ENCODE measurements at regions not wholly inside any gene's neighbourhood (a gene's known extent, or its start where the extent isn't known, plus 50 kb on each side); places are given as distances from the start of the nearest gene placed in this dataset.

DNA sequence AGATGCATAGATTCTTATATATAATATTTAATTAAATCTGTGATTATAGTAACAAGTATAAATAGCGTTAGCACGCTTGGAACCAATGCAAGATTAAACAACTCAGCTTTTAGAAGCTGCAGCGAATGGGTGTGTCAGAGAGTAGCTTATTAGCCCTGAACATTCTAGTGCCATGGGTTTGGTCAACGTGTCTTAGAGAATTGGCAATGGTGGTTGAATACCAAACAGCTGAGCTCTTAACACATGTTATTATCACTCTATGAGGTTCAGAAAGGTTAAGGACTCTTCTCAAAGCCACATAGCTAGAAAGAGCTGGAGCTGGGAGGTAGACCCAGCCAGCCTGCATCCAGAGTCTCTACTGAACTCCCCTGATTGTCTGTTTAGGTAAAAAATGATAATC is 284.2 kb upstream of the CHD6 start:
- TF ChIP-seq SUZ12 (IDR thresholded peaks at IDR 0.05; ENCODE audit: low read depth, low read length) (no peak), TBP (CRISPR knock-in tag; IDR thresholded peaks at IDR 0.05) (no peak)
- TF ChIP-seq, protein P1, sequence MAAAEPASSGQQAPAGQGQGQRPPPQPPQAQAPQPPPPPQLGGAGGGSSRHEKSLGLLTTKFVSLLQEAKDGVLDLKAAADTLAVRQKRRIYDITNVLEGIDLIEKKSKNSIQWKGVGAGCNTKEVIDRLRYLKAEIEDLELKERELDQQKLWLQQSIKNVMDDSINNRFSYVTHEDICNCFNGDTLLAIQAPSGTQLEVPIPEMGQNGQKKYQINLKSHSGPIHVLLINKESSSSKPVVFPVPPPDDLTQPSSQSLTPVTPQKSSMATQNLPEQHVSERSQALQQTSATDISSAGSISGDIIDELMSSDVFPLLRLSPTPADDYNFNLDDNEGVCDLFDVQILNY (CRISPR knock-in tag; conservative IDR thresholded peaks at IDR 0.05): no peak
